ENCODE measurements at regions not wholly inside any gene's neighbourhood (a gene's known extent, or its start where the extent isn't known, plus 50 kb on each side); places are given as distances from the start of the nearest gene placed in this dataset.

DNA sequence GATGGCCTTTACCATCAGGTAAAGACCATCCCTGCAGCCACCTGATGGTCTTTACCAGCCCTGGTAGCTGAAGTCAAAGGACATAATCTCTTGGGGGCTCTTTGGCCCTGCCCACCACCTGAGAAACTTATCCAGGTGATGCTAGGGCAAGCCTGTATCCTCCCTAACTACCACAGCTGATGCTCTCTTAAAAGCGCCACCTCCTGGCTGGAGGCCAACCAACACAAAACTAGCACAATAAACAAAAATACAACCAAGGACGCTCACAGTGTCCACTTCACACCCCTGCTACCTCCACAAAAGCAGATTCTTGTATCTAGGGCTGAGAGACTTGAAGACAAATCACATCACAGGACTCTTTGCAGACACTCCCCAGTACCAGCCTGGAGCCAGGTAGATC, 357.1 kb upstream of the POU3F1 start:
- peak; percentile 62 to 69 for TF ChIP-seq CTCF (conservative IDR thresholded peaks at IDR 0.05; ENCODE audit: low read depth in 2 of 2)
- no peak for TF ChIP-seq ZNF331 (CRISPR knock-in tag; IDR thresholded peaks at IDR 0.05; ENCODE audit: low read depth)
- no peaks in the 10 kb centered on the region for H3K4me1 ChIP-seq (ENCODE audit: insufficient read depth)

GRCh38 chr1:38402230-38402815, 355.7 kb upstream of the POU3F1 start:
- H3K9me2 ChIP-seq (ENCODE audit: insufficient read depth): no peaks in the 10 kb centered on the region
- no peak overlapping the region for H3K27ac Mint-ChIP-seq
- H3K36me3 ChIP-seq (ENCODE audit: insufficient read depth): no peaks in the 10 kb centered on the region
- peaks cover 33% of the 10 kb centered on the region for H3K9me3 Mint-ChIP-seq
- no peak for TF ChIP-seq NANOG (IDR thresholded peaks at IDR 0.05; ENCODE audit: borderline replicate concordance)
- no peak overlapping the region for H3K4me3 Mint-ChIP-seq
- H2AFZ ChIP-seq: no peak overlapping the region
- H3K79me2 ChIP-seq (replicated peaks; ENCODE audit: insufficient read depth): no peaks in the 10 kb centered on the region
- no peak overlapping the region for H3K4me2 ChIP-seq
- H3K36me3 Mint-ChIP-seq (ENCODE audit: low read depth): peaks cover 27% of the 10 kb centered on the region
- H3F3A ChIP-seq (replicated peaks; ENCODE audit: low read depth): no peaks in the 10 kb centered on the region
- no peaks in the 10 kb centered on the region for H3K27me3 ChIP-seq (ENCODE audit: insufficient read depth)
- DNase-seq (ENCODE audit: low spot score): no peak
- H3K4me1 Mint-ChIP-seq: 0 out of 3 replicates have a peak, but pooled peaks cover 3% of the 10 kb centered on the region
- no peak overlapping the region for H3K27ac ChIP-seq (ENCODE audit: low read depth)
- no peaks in the 10 kb centered on the region for H3K4me1 ChIP-seq (ENCODE audit: insufficient read depth)
- H4K20me1 ChIP-seq (replicated peaks; ENCODE audit: insufficient read depth): no peaks in the 10 kb centered on the region
- H3K27me3 Mint-ChIP-seq (ENCODE audit: insufficient read depth, low read depth, poor library complexity): no peaks in the 10 kb centered on the region
- ATAC-seq: no peak
- H3K4me3 ChIP-seq: no peak overlapping the region

More for the DNA sequence above, 357.1 kb upstream of the POU3F1 start:
- H3F3A ChIP-seq (replicated peaks; ENCODE audit: low read depth): no peaks in the 10 kb centered on the region
- no peaks in the 10 kb centered on the region for H4K20me1 ChIP-seq (replicated peaks; ENCODE audit: insufficient read depth)
- H3K79me2 ChIP-seq (replicated peaks; ENCODE audit: insufficient read depth): no peaks in the 10 kb centered on the region
- peak overlapping the region; percentile 81; the same call in 1 of the 2 replicates for H2AFZ ChIP-seq
- no peaks in the 10 kb centered on the region for H3K36me3 ChIP-seq (ENCODE audit: insufficient read depth)
- no peak overlapping the region for H3K4me2 ChIP-seq
- peaks cover 40% of the 10 kb centered on the region for H3K9me3 Mint-ChIP-seq
- H3K27ac ChIP-seq (ENCODE audit: low read depth): no peak overlapping the region
- H3K4me3 ChIP-seq: no peak overlapping the region
- peaks cover under 1% of the 10 kb centered on the region; the same call in 1 of the 2 replicates for H3K9me2 ChIP-seq (ENCODE audit: insufficient read depth)
- no peak overlapping the region for H3K27ac Mint-ChIP-seq
- ATAC-seq (no peak; the same call in 2 of the 3 replicates), DNase-seq (ENCODE audit: low spot score) (peak; percentile 39)
- no peaks in the 10 kb centered on the region for H3K27me3 ChIP-seq (ENCODE audit: insufficient read depth)
- no peaks in the 10 kb centered on the region for H3K27me3 Mint-ChIP-seq (ENCODE audit: insufficient read depth, low read depth, poor library complexity)
- no peak overlapping the region for H3K4me3 Mint-ChIP-seq
- peaks cover 27% of the 10 kb centered on the region for H3K36me3 Mint-ChIP-seq (ENCODE audit: low read depth)
- 0 out of 3 replicates have a peak, but pooled peaks cover 3% of the 10 kb centered on the region for H3K4me1 Mint-ChIP-seq

- Histone ChIP-seq H4K20me1 (replicated peaks; ENCODE audit: insufficient read depth) (no peaks in the 10 kb centered on the region), H3K4me2 (no peak overlapping the region), H3K36me3 (ENCODE audit: insufficient read depth) (no peaks in the 10 kb centered on the region), H3K79me2 (replicated peaks; ENCODE audit: insufficient read depth) (no peaks in the 10 kb centered on the region), H3K9me2 (ENCODE audit: insufficient read depth) (no peaks in the 10 kb centered on the region), H2AFZ (no peak overlapping the region), H3K27ac (ENCODE audit: low read depth) (no peak overlapping the region), H3F3A (replicated peaks; ENCODE audit: low read depth) (no peaks in the 10 kb centered on the region), H3K4me1 (ENCODE audit: insufficient read depth) (peaks cover 23% of the 10 kb centered on the region), H3K27me3 (ENCODE audit: insufficient read depth) (no peaks in the 10 kb centered on the region), H3K4me3 (no peak overlapping the region)
- no peaks in the 10 kb centered on the region for H3K27me3 Mint-ChIP-seq (ENCODE audit: insufficient read depth, low read depth, poor library complexity)
- H3K9me3 Mint-ChIP-seq: peaks cover 23% of the 10 kb centered on the region
- DNase-seq (ENCODE audit: low spot score) (no peak), ATAC-seq (no peak)
- peaks cover 25% of the 10 kb centered on the region for H3K4me1 Mint-ChIP-seq
- H3K27ac Mint-ChIP-seq: no peak overlapping the region
- H3K4me3 Mint-ChIP-seq: no peak overlapping the region
- H3K36me3 Mint-ChIP-seq (ENCODE audit: low read depth): peaks cover 11% of the 10 kb centered on the region; the same call in 2 of the 3 replicates
- no peak for TF ChIP-seq EZH2 (IDR thresholded peaks at IDR 0.05; ENCODE audit: low read depth, unreplicated experiment)
- TF ChIP-seq JUNB (IDR thresholded peaks at IDR 0.05; ENCODE audit: unreplicated experiment): no peak
- TF ChIP-seq EZH2phosphoT487 (IDR thresholded peaks at IDR 0.05; ENCODE audit: unreplicated experiment): no peak
- no peak for TF ChIP-seq NANOG (IDR thresholded peaks at IDR 0.05; ENCODE audit: borderline replicate concordance)
- no peak for TF ChIP-seq ETS1 (IDR thresholded peaks at IDR 0.05)
- no peak for TF ChIP-seq ZNF331 (CRISPR knock-in tag; IDR thresholded peaks at IDR 0.05; ENCODE audit: low read depth)
- no peak for TF ChIP-seq ZNF114 (CRISPR knock-in tag; IDR thresholded peaks at IDR 0.05)
- no peak for TF ChIP-seq CREB1 (CRISPR knock-in tag; IDR thresholded peaks at IDR 0.05; ENCODE audit: low read depth)
- no peak for TF ChIP-seq CTCF (conservative IDR thresholded peaks at IDR 0.05; ENCODE audit: low read depth in 2 of 2)
- TF ChIP-seq POLR2AphosphoS5 (IDR thresholded peaks at IDR 0.05; ENCODE audit: low read depth): no peak
These were observed 350.0 kb upstream of the POU3F1 start for GRCh38 chr1:38396606-38397005.

All from GM23338 (cell line).